ACC112 (cell line): ENCODE measurements at regions not wholly inside any gene's neighbourhood (a gene's known extent, or its start where the extent isn't known, plus 50 kb on each side); places are given as distances from the start of the nearest gene placed in this dataset.

ENCODE experiments used
- H2AFZ ChIP-seq: fragments of 200-600 bp; sonication (generic); one replicate; pipeline ENCODE4 v1.6.0; 2017; ENCODE audit warnings: antibody characterized with exemption, low read length; ENCODE audit not compliant: unreplicated experiment
- H3K27ac ChIP-seq: fragments of 200-600 bp; sonication (generic); 2 replicates; pipeline ENCODE4 v1.5.1; 2014; ENCODE audit warnings: low read depth, mild to moderate bottlenecking, antibody characterized with exemption, low read length, moderate library complexity
- H3K27me3 ChIP-seq: fragments of 200-600 bp; sonication (generic); 2 replicates; pipeline ENCODE4 v1.6.1; 2014; ENCODE audit warnings: mild to moderate bottlenecking, antibody characterized with exemption, low read length, moderate library complexity, mixed read lengths; ENCODE audit not compliant: insufficient read depth
- H3K36me3 ChIP-seq: fragments of 200-600 bp; sonication (generic); 2 replicates; pipeline ENCODE4 v1.6.1; 2016; ENCODE audit warnings: mild to moderate bottlenecking, antibody characterized with exemption, low read length, moderate library complexity, mixed read lengths; ENCODE audit not compliant: insufficient read depth
- H3K4me1 ChIP-seq: fragments of 200-600 bp; sonication (generic); one replicate; pipeline ENCODE4 v1.6.1; 2016; ENCODE audit warnings: low read length, mixed read lengths; ENCODE audit not compliant: insufficient read depth, unreplicated experiment, control insufficient read depth
- H3K4me3 ChIP-seq: fragments of 200-600 bp; sonication (generic); 2 replicates; pipeline ENCODE4 v1.5.1; 2014; ENCODE audit warnings: mild to moderate bottlenecking, low read depth, low read length
- H3K79me2 ChIP-seq: fragments of 200-600 bp; sonication (generic); one replicate; pipeline ENCODE4 v1.6.0; 2016; ENCODE audit warnings: low read length; ENCODE audit not compliant: control insufficient read depth, unreplicated experiment, insufficient read depth

DNA sequence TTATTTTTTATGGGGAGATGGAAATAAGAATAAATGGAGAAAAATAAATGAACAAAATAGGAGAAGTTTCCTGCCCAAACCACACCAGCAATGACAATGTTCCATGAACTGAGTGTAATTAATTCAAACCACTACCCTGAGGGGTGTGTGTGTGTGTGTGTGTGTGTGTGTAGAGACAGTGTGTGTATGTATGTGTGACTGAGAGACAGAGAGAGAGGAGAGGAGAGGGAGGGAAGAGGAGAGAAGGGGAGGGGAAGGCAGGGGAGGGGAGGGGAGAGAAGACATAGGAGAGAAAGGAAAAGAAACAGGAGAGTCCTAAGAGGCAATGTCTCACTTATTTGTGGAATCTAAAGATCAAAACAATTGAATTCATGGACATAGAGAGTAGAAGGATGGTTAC, 65.0 kb upstream of the POU2AF1 start:
- no peak overlapping the region for H3K4me3 ChIP-seq
- no peaks in the 10 kb centered on the region for H3K27me3 ChIP-seq
- H3K79me2 ChIP-seq: no peaks in the 10 kb centered on the region
- H3K36me3 ChIP-seq: no peaks in the 10 kb centered on the region
- H3K4me1 ChIP-seq: no peaks in the 10 kb centered on the region
- no peak overlapping the region for H3K27ac ChIP-seq
- H2AFZ ChIP-seq: no peak overlapping the region

DNA sequence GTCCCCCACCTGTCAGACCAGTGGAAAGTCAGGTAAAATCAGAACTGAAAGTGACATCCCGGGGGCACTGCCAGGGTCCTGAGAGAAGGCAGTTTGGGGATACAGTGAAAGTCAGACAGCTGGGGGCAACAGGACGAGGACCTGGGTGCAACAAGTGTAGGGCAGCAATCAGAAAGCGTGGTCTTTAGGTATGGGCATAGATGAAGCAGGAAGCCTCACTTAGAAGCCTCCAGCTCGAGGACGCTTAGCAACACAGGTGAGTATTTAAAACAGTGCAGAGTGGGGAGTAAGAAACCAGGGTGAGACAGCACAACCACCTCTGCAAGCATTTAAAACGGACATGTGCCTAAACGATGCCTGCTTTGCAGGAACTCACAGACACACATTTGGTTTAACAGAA, 64.6 kb upstream of the POU2AF1 start:
- no peaks in the 10 kb centered on the region for H3K27me3 ChIP-seq
- H3K36me3 ChIP-seq: no peaks in the 10 kb centered on the region
- H3K4me1 ChIP-seq: no peaks in the 10 kb centered on the region
- no peak overlapping the region for H3K4me3 ChIP-seq
- H3K79me2 ChIP-seq: no peaks in the 10 kb centered on the region
- H2AFZ ChIP-seq: no peak overlapping the region
- H3K27ac ChIP-seq: no peak overlapping the region

DNA sequence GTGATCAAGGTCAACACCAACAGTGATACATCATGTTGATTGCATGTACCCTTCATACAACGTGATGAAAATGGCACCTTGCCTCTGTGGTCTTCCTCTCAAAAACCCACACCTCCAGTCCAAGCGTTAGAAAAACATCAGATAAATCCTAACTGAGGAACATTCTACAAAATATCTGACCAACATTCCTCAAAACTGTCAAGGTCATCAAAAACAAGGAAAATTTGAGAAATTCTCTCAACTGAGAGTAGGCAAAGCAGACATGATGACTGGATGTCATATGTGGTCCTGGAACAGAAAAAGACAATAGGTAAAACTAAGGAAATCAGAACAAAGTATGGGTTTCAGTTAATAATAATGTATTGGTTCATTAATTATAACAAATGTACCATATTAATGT, 64.0 kb upstream of the POU2AF1 start:
- no peaks in the 10 kb centered on the region for H3K27me3 ChIP-seq
- H3K4me1 ChIP-seq: no peaks in the 10 kb centered on the region
- H3K27ac ChIP-seq: no peak overlapping the region
- H3K4me3 ChIP-seq: no peak overlapping the region
- no peak overlapping the region for H2AFZ ChIP-seq
- H3K36me3 ChIP-seq: no peaks in the 10 kb centered on the region
- no peaks in the 10 kb centered on the region for H3K79me2 ChIP-seq

DNA sequence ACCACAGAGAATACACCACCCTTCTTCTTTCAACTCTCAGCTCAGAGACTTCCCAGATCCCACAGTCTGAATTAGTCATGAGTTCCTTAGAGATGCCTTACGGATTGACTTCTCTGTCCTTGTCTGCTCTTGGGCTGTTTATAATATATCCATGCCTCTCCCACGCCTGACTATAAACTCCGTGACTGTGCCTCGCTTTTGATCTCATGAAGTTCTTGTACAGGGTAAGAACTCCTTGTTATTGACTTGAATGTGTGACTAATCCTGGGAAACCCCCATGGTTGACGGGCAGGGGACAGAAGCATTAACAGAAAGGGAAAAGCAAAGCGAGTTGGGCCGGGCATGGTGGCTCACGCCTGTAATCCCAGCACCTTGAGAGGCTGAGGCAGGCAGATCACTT, 62.4 kb upstream of the POU2AF1 start:
- H3K4me3 ChIP-seq: no peak overlapping the region
- H3K27ac ChIP-seq: no peak overlapping the region
- H3K27me3 ChIP-seq: no peaks in the 10 kb centered on the region
- H2AFZ ChIP-seq: no peak overlapping the region
- no peaks in the 10 kb centered on the region for H3K79me2 ChIP-seq
- no peaks in the 10 kb centered on the region for H3K36me3 ChIP-seq
- no peaks in the 10 kb centered on the region for H3K4me1 ChIP-seq

DNA sequence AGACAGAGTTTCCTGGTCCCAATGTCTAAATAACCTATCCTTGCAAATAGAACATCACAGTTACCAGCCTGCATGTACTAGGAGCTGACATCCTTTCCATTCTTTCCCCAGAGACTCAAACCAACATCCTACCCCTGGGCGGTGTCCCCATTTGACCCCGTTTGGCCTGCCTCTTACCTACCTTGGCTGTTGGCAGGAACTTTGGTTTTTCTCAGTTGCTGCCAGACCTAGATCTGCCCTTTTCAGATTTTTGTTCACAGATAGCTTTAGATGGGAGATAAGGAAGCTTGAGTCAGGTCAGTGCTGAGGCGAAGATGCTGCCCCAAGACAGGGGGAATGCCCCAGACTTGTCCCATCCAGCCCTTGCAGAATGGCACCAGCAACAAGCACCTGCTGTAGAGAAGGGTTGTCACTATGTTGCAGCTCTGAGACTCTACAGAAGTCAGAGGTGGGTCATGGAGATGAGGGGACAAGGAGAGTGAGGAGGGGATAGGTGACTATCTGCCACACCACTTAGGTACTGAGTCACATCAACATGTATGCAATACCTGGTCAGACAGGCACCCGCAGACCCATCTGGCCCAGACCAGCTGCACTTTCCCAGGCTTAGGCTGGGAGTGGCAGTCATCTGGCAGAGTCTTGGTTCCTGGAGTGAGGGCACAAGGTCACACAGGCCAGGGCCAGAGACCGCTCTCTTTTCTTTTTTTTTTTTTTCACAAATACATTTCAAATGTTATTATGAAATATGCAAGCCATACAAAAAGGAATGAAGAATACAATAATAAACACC, 61.5 kb upstream of the POU2AF1 start:
- Histone ChIP-seq H3K4me3 (no peak overlapping the region), H3K4me1 (no peaks in the 10 kb centered on the region), H3K79me2 (no peaks in the 10 kb centered on the region), H3K27ac (no peak overlapping the region), H3K27me3 (no peaks in the 10 kb centered on the region), H3K36me3 (no peaks in the 10 kb centered on the region), H2AFZ (no peak overlapping the region)

DNA sequence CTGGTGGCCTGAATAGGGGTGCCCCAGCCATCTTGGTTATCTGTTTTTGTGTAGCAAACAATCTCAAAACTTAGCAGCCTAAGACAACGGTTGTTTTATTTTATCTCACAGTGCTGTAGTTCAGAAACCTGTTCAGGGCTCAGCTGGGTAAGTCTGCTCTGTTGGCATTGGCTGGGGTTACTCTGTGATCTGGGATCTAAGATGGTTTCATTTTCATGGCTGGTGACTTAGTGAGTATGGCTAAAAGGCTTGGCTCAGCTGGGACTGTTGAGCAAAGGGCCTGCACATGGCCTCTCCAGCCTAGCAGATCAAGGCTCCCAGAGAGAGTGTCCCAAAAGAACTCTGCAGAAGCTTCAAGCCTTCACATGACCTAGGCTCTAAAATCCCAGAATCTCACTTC, 60.8 kb upstream of the POU2AF1 start:
- Histone ChIP-seq H3K27ac (no peak overlapping the region), H3K4me1 (no peaks in the 10 kb centered on the region), H3K27me3 (no peaks in the 10 kb centered on the region), H3K79me2 (no peaks in the 10 kb centered on the region), H3K36me3 (no peaks in the 10 kb centered on the region), H3K4me3 (no peak overlapping the region), H2AFZ (no peak overlapping the region)

DNA sequence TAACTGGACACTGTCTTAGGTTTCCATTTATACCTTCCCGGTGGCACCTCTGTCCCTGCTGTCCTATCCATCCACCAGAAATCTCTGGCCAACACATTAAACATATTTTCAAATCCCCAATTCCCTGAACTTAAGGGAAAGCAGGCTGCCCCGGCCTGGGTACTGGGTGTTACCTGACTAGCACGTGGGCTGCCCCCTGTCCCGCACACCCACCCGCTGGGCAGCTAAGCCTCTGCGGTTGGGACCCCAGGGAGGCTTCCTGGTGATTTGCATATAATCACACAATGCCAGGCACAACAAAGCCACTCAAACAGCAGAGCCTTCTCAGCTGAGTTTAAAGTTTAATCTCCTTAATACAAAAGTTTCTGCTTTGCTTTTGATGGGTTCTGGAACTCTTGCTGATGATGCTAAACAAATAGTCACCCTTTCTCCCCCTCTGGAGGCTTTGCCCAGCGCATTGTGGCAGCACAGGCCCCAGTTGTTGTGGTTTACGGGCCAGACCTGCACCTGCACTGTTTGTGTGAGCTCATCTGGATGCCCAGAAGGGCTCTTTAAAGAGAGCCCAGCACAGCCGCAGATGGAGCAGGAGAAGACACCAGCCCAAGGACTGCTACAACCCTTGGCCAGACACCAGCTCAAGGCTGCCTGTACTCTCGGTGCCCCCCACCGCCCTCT, 59.9 kb upstream of the POU2AF1 start:
- H3K4me3 ChIP-seq: no peak overlapping the region
- H2AFZ ChIP-seq: no peak overlapping the region
- H3K36me3 ChIP-seq: no peaks in the 10 kb centered on the region
- no peaks in the 10 kb centered on the region for H3K27me3 ChIP-seq
- no peak overlapping the region for H3K27ac ChIP-seq
- no peaks in the 10 kb centered on the region for H3K4me1 ChIP-seq
- no peaks in the 10 kb centered on the region for H3K79me2 ChIP-seq

DNA sequence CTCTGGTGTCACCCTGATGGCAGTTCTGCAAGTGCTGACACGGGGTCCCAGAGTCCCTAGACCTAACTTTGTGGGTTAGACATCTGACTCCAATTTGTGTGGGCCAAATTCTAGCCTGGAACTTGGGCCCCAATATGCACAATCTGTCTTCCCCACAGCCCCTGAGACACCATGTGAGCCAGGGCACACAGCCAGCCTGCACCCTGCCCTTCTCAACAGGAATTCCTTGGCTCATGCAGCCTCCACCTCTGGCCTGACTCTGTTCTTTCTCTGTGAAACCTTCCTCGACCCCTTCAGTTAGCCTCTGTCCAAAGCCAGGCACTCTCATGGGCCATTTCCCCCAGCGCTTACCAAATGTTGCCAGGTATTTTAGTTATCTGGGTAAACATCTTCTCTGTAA, 59.1 kb upstream of the POU2AF1 start:
- Histone ChIP-seq H2AFZ (no peak overlapping the region), H3K4me1 (no peaks in the 10 kb centered on the region), H3K79me2 (no peaks in the 10 kb centered on the region), H3K36me3 (no peaks in the 10 kb centered on the region), H3K27me3 (no peaks in the 10 kb centered on the region), H3K4me3 (no peak overlapping the region), H3K27ac (no peak overlapping the region)

DNA sequence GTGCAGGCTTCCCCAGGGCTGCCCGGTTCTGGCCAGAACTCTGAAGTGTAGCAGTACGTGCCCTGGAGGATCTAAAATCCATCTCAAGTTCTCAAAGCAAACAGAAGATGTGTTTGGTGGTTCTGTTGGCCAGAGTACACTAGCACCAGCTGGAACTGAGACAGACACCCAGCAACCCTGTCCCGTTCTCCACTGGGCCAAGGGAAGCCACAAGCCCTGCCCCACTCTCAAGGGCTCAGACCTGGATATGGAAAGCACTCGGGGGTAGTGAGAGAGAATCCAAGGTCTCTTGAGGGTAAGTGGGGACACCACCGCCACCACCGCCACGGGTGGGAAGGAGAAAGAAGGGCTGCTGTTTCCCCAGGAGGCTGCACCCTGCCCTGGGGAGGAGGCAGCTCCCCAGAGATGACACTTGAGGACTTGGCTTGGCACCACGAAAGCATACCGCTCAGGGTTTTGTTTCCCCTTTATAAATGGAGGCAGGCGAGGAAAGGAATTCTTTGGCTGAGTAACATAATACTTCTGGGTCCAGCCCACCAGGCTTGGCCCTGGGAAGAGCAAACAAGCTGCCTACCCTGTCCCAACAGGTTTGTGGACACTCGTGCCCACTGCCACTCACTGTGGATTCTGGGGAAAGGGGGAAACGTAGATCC, 56.1 kb upstream of the POU2AF1 start:
- no peaks in the 10 kb centered on the region for H3K4me1 ChIP-seq
- no peaks in the 10 kb centered on the region for H3K79me2 ChIP-seq
- H3K36me3 ChIP-seq: no peaks in the 10 kb centered on the region
- no peak overlapping the region for H3K27ac ChIP-seq
- peaks cover 17% of the 10 kb centered on the region; the same call in 1 of the 2 replicates for H3K27me3 ChIP-seq
- no peak overlapping the region for H2AFZ ChIP-seq
- no peak overlapping the region for H3K4me3 ChIP-seq

DNA sequence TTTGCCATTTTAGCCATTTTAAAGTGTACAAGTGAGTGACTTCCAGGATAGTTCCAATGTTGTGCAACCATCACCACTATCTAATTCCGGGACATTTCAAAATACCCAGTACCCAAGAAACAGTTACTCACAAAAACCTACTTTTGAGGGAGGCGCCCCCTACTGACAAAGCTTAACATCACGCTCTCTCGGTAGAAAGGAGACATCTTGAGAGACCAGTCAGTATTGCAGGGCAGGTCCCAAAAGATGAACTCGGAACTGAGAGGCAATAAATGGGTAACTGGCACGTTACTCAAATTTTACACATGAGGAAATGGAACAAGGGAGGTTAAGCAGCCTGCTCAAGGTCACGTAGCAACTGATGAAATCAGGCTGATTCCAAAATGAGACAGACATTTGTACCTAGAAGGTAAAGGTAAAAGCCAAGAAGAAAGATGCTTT, 50.0 kb upstream of the POU2AF1 start:
- no peaks in the 10 kb centered on the region for H3K4me1 ChIP-seq
- H3K27ac ChIP-seq: no peak overlapping the region
- H2AFZ ChIP-seq: peak overlapping the region; percentile 18
- no peaks in the 10 kb centered on the region for H3K79me2 ChIP-seq
- H3K27me3 ChIP-seq: peaks cover 17% of the 10 kb centered on the region; the same call in 1 of the 2 replicates
- no peak overlapping the region for H3K4me3 ChIP-seq
- no peaks in the 10 kb centered on the region for H3K36me3 ChIP-seq
